ENCODE measurements at regions not wholly inside any gene's neighbourhood (a gene's known extent, or its start where the extent isn't known, plus 50 kb on each side); places are given as distances from the start of the nearest gene placed in this dataset.

DNA sequence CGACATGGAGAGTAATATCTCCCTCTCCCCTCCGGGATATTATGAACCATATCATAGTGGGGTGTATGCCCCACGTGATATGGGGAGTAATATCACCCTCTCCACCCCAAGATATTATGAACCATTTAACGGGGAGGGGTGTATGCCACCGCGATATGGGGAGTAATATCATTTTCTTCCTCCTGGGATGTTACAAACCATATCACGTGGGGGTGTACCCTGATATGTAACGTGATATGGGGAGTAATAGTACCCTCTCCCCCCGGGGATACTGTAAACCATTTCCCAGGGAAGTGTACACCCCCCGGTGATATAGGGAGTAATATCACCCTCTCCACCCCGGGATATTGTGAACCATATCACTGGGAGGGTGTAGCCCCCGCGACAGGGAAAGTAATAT is 62.1 kb downstream of the ERICH4 start (continued):
- TF ChIP-seq, protein P1, sequence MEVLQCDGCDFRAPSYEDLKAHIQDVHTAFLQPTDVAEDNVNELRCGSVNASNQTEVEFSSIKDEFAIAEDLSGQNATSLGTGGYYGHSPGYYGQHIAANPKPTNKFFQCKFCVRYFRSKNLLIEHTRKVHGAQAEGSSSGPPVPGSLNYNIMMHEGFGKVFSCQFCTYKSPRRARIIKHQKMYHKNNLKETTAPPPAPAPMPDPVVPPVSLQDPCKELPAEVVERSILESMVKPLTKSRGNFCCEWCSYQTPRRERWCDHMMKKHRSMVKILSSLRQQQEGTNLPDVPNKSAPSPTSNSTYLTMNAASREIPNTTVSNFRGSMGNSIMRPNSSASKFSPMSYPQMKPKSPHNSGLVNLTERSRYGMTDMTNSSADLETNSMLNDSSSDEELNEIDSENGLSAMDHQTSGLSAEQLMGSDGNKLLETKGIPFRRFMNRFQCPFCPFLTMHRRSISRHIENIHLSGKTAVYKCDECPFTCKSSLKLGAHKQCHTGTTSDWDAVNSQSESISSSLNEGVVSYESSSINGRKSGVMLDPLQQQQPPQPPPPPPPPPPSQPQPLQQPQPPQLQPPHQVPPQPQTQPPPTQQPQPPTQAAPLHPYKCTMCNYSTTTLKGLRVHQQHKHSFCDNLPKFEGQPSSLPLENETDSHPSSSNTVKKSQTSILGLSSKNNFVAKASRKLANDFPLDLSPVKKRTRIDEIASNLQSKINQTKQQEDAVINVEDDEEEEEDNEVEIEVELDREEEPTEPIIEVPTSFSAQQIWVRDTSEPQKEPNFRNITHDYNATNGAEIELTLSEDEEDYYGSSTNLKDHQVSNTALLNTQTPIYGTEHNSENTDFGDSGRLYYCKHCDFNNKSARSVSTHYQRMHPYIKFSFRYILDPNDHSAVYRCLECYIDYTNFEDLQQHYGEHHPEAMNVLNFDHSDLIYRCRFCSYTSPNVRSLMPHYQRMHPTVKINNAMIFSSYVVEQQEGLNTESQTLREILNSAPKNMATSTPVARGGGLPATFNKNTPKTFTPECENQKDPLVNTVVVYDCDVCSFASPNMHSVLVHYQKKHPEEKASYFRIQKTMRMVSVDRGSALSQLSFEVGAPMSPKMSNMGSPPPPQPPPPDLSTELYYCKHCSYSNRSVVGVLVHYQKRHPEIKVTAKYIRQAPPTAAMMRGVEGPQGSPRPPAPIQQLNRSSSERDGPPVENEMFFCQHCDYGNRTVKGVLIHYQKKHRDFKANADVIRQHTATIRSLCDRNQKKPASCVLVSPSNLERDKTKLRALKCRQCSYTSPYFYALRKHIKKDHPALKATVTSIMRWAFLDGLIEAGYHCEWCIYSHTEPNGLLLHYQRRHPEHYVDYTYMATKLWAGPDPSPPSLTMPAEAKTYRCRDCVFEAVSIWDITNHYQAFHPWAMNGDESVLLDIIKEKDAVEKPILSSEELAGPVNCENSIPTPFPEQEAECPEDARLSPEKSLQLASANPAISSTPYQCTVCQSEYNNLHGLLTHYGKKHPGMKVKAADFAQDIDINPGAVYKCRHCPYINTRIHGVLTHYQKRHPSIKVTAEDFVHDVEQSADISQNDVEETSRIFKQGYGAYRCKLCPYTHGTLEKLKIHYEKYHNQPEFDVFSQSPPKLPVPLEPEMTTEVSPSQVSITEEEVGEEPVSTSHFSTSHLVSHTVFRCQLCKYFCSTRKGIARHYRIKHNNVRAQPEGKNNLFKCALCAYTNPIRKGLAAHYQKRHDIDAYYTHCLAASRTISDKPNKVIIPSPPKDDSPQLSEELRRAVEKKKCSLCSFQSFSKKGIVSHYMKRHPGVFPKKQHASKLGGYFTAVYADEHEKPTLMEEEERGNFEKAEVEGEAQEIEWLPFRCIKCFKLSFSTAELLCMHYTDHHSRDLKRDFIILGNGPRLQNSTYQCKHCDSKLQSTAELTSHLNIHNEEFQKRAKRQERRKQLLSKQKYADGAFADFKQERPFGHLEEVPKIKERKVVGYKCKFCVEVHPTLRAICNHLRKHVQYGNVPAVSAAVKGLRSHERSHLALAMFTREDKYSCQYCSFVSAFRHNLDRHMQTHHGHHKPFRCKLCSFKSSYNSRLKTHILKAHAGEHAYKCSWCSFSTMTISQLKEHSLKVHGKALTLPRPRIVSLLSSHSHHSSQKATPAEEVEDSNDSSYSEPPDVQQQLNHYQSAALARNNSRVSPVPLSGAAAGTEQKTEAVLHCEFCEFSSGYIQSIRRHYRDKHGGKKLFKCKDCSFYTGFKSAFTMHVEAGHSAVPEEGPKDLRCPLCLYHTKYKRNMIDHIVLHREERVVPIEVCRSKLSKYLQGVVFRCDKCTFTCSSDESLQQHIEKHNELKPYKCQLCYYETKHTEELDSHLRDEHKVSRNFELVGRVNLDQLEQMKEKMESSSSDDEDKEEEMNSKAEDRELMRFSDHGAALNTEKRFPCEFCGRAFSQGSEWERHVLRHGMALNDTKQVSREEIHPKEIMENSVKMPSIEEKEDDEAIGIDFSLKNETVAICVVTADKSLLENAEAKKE (CRISPR knock-in tag; IDR thresholded peaks at IDR 0.05) = no peak
- TF ChIP-seq NANOG (IDR thresholded peaks at IDR 0.05; ENCODE audit: borderline replicate concordance) (no peak), JUNB (IDR thresholded peaks at IDR 0.05; ENCODE audit: unreplicated experiment) (no peak), EZH2phosphoT487 (IDR thresholded peaks at IDR 0.05; ENCODE audit: unreplicated experiment) (no peak), POLR2AphosphoS5 (IDR thresholded peaks at IDR 0.05; ENCODE audit: low read depth) (no peak), ZNF331 (CRISPR knock-in tag; IDR thresholded peaks at IDR 0.05; ENCODE audit: low read depth) (no peak)
- TF ChIP-seq, protein P2, sequence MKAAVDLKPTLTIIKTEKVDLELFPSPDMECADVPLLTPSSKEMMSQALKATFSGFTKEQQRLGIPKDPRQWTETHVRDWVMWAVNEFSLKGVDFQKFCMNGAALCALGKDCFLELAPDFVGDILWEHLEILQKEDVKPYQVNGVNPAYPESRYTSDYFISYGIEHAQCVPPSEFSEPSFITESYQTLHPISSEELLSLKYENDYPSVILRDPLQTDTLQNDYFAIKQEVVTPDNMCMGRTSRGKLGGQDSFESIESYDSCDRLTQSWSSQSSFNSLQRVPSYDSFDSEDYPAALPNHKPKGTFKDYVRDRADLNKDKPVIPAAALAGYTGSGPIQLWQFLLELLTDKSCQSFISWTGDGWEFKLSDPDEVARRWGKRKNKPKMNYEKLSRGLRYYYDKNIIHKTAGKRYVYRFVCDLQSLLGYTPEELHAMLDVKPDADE (IDR thresholded peaks at IDR 0.05) = no peak
- TF ChIP-seq, protein P3, sequence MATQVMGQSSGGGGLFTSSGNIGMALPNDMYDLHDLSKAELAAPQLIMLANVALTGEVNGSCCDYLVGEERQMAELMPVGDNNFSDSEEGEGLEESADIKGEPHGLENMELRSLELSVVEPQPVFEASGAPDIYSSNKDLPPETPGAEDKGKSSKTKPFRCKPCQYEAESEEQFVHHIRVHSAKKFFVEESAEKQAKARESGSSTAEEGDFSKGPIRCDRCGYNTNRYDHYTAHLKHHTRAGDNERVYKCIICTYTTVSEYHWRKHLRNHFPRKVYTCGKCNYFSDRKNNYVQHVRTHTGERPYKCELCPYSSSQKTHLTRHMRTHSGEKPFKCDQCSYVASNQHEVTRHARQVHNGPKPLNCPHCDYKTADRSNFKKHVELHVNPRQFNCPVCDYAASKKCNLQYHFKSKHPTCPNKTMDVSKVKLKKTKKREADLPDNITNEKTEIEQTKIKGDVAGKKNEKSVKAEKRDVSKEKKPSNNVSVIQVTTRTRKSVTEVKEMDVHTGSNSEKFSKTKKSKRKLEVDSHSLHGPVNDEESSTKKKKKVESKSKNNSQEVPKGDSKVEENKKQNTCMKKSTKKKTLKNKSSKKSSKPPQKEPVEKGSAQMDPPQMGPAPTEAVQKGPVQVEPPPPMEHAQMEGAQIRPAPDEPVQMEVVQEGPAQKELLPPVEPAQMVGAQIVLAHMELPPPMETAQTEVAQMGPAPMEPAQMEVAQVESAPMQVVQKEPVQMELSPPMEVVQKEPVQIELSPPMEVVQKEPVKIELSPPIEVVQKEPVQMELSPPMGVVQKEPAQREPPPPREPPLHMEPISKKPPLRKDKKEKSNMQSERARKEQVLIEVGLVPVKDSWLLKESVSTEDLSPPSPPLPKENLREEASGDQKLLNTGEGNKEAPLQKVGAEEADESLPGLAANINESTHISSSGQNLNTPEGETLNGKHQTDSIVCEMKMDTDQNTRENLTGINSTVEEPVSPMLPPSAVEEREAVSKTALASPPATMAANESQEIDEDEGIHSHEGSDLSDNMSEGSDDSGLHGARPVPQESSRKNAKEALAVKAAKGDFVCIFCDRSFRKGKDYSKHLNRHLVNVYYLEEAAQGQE (IDR thresholded peaks at IDR 0.05; ENCODE audit: unreplicated experiment) = no peak
